GM23338 (cell line): ENCODE measurements at regions not wholly inside any gene's neighbourhood (a gene's known extent, or its start where the extent isn't known, plus 50 kb on each side); places are given as distances from the start of the nearest gene placed in this dataset.

Experiments used
- ATAC-seq: fragments of 200-7000 bp; cut with Tn5 transposase; 3 replicates; pipeline ENCODE4 v1.9.1; 2020
- DNase-seq: peaks from one replicate; pipeline ENCODE4 v3.0.0-alpha.2; 2015; ENCODE audit warnings: low spot score
- H2AFZ ChIP-seq: fragments of 200-600 bp; sonication (generic); 2 replicates; pipeline ENCODE4 v1.8.0; 2016; ENCODE audit warnings: antibody characterized with exemption, mild to moderate bottlenecking, moderate library complexity
- H3F3A ChIP-seq: fragments of 200-600 bp; sonication (generic); replicated peaks from 2 replicates; pipeline ENCODE4 v1.8.0; 2017; ENCODE audit warnings: antibody characterized with exemption, mixed run types, low read depth
- H3K27ac ChIP-seq: fragments of 200-600 bp; sonication (generic); 2 replicates; pipeline ENCODE4 v1.6.1; 2016; ENCODE audit warnings: low read depth
- H3K27me3 ChIP-seq: fragments of 200-600 bp; sonication (generic); 2 replicates; pipeline ENCODE4 v1.8.0; 2016; ENCODE audit warnings: mild to moderate bottlenecking, mixed run types, moderate library complexity; ENCODE audit not compliant: insufficient read depth
- H3K36me3 ChIP-seq: fragments of 200-600 bp; sonication (generic); 2 replicates; pipeline ENCODE4 v1.8.0; 2016; ENCODE audit warnings: mild to moderate bottlenecking; ENCODE audit not compliant: insufficient read depth
- H3K4me1 ChIP-seq: fragments of 200-600 bp; sonication (generic); 2 replicates; pipeline ENCODE4 v1.8.0; 2016; ENCODE audit warnings: mild to moderate bottlenecking, moderate library complexity; ENCODE audit not compliant: insufficient read depth
- H3K4me2 ChIP-seq: fragments of 200-600 bp; sonication (generic); 2 replicates; pipeline ENCODE4 v1.7.1; 2017; ENCODE audit warnings: mixed run types
- H3K4me3 ChIP-seq: fragments of 200-600 bp; sonication (generic); 2 replicates; pipeline ENCODE4 v1.6.1; 2016; ENCODE audit warnings: mixed run types
- H3K79me2 ChIP-seq: fragments of 200-600 bp; sonication (generic); replicated peaks from 2 replicates; pipeline ENCODE4 v1.8.0; 2017; ENCODE audit warnings: mild to moderate bottlenecking; ENCODE audit not compliant: insufficient read depth
- H3K9me2 ChIP-seq: fragments of 200-600 bp; sonication (generic); 2 replicates; pipeline ENCODE4 v1.8.0; 2017; ENCODE audit not compliant: insufficient read depth
- H4K20me1 ChIP-seq: fragments of 200-600 bp; sonication (generic); replicated peaks from 2 replicates; pipeline ENCODE4 v1.8.0; 2017; ENCODE audit warnings: mild to moderate bottlenecking; ENCODE audit not compliant: insufficient read depth
- H3K27ac Mint-ChIP-seq: 2 replicates; pipeline ENCODE4 v1.8.0; 2020; ENCODE audit warnings: inconsistent platforms, mild to moderate bottlenecking, moderate library complexity, mixed read lengths
- H3K27me3 Mint-ChIP-seq: 3 replicates; pipeline ENCODE4 v1.8.0; 2022; ENCODE audit warnings: low read depth, mild to moderate bottlenecking, moderate library complexity, mixed read lengths, inconsistent platforms; ENCODE audit not compliant: insufficient read depth, poor library complexity
- H3K36me3 Mint-ChIP-seq: 3 replicates; pipeline ENCODE4 v1.8.0; 2021; ENCODE audit warnings: low read depth, mild to moderate bottlenecking, inconsistent platforms, moderate library complexity, mixed read lengths
- H3K4me1 Mint-ChIP-seq: 3 replicates; pipeline ENCODE4 v1.8.0; 2020; ENCODE audit warnings: mild to moderate bottlenecking, inconsistent platforms, mixed read lengths
- H3K4me3 Mint-ChIP-seq: 3 replicates; pipeline ENCODE4 v1.8.0; 2021; ENCODE audit warnings: moderate library complexity, mild to moderate bottlenecking, inconsistent platforms, mixed read lengths
- H3K9me3 Mint-ChIP-seq: 3 replicates; pipeline ENCODE4 v1.8.0; 2020; ENCODE audit warnings: moderate library complexity, mild to moderate bottlenecking, inconsistent platforms, mixed read lengths
- CREB1 ChIP-seq: fragments of 250-450 bp; sonication (Bioruptor Pico); IDR thresholded peaks from 2 replicates; pipeline ENCODE4 v1.5.0; 2020; ENCODE audit warnings: low read depth, mild to moderate bottlenecking, moderate library complexity
- EZH2 ChIP-seq: fragments of 200-600 bp; sonication (generic); IDR thresholded peaks from one replicate; pipeline ENCODE4 v1.8.0; 2017; ENCODE audit warnings: antibody characterized with exemption, mild to moderate bottlenecking, low read depth; ENCODE audit not compliant: unreplicated experiment
- EZH2phosphoT487 ChIP-seq: fragments of 200-600 bp; sonication (generic); IDR thresholded peaks from one replicate; pipeline ENCODE4 v1.8.1; 2018; ENCODE audit warnings: antibody characterized with exemption; ENCODE audit not compliant: unreplicated experiment
- POLR2AphosphoS5 ChIP-seq: IDR thresholded peaks from 2 replicates; pipeline ENCODE4 v1.6.1; 2016; ENCODE audit warnings: antibody characterized with exemption, low read depth
- STAT1 ChIP-seq: IDR thresholded peaks from one replicate; pipeline ENCODE4 v1.6.1; 2016; ENCODE audit warnings: antibody characterized with exemption; ENCODE audit not compliant: unreplicated experiment
- ZNF331 ChIP-seq: fragments of 250-450 bp; sonication (Bioruptor Pico); IDR thresholded peaks from 2 replicates; pipeline ENCODE4 v1.5.0; 2020; ENCODE audit warnings: low read depth, mild to moderate bottlenecking, moderate library complexity
- TF ChIP-seq, protein P1 (sequence below): IDR thresholded peaks from 2 replicates; pipeline ENCODE4 v1.6.1; 2016; ENCODE audit warnings: antibody characterized with exemption
- TF ChIP-seq, protein P2 (sequence below): fragments of 250-450 bp; sonication (Bioruptor Pico); IDR thresholded peaks from 2 replicates; pipeline ENCODE4 v1.5.0; 2020; ENCODE audit warnings: mild to moderate bottlenecking, moderate library complexity

- TF ChIP-seq, protein P1, sequence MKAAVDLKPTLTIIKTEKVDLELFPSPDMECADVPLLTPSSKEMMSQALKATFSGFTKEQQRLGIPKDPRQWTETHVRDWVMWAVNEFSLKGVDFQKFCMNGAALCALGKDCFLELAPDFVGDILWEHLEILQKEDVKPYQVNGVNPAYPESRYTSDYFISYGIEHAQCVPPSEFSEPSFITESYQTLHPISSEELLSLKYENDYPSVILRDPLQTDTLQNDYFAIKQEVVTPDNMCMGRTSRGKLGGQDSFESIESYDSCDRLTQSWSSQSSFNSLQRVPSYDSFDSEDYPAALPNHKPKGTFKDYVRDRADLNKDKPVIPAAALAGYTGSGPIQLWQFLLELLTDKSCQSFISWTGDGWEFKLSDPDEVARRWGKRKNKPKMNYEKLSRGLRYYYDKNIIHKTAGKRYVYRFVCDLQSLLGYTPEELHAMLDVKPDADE, result no peak
- TF ChIP-seq POLR2AphosphoS5 (no peak), EZH2phosphoT487 (no peak)
- TF ChIP-seq, protein P2, sequence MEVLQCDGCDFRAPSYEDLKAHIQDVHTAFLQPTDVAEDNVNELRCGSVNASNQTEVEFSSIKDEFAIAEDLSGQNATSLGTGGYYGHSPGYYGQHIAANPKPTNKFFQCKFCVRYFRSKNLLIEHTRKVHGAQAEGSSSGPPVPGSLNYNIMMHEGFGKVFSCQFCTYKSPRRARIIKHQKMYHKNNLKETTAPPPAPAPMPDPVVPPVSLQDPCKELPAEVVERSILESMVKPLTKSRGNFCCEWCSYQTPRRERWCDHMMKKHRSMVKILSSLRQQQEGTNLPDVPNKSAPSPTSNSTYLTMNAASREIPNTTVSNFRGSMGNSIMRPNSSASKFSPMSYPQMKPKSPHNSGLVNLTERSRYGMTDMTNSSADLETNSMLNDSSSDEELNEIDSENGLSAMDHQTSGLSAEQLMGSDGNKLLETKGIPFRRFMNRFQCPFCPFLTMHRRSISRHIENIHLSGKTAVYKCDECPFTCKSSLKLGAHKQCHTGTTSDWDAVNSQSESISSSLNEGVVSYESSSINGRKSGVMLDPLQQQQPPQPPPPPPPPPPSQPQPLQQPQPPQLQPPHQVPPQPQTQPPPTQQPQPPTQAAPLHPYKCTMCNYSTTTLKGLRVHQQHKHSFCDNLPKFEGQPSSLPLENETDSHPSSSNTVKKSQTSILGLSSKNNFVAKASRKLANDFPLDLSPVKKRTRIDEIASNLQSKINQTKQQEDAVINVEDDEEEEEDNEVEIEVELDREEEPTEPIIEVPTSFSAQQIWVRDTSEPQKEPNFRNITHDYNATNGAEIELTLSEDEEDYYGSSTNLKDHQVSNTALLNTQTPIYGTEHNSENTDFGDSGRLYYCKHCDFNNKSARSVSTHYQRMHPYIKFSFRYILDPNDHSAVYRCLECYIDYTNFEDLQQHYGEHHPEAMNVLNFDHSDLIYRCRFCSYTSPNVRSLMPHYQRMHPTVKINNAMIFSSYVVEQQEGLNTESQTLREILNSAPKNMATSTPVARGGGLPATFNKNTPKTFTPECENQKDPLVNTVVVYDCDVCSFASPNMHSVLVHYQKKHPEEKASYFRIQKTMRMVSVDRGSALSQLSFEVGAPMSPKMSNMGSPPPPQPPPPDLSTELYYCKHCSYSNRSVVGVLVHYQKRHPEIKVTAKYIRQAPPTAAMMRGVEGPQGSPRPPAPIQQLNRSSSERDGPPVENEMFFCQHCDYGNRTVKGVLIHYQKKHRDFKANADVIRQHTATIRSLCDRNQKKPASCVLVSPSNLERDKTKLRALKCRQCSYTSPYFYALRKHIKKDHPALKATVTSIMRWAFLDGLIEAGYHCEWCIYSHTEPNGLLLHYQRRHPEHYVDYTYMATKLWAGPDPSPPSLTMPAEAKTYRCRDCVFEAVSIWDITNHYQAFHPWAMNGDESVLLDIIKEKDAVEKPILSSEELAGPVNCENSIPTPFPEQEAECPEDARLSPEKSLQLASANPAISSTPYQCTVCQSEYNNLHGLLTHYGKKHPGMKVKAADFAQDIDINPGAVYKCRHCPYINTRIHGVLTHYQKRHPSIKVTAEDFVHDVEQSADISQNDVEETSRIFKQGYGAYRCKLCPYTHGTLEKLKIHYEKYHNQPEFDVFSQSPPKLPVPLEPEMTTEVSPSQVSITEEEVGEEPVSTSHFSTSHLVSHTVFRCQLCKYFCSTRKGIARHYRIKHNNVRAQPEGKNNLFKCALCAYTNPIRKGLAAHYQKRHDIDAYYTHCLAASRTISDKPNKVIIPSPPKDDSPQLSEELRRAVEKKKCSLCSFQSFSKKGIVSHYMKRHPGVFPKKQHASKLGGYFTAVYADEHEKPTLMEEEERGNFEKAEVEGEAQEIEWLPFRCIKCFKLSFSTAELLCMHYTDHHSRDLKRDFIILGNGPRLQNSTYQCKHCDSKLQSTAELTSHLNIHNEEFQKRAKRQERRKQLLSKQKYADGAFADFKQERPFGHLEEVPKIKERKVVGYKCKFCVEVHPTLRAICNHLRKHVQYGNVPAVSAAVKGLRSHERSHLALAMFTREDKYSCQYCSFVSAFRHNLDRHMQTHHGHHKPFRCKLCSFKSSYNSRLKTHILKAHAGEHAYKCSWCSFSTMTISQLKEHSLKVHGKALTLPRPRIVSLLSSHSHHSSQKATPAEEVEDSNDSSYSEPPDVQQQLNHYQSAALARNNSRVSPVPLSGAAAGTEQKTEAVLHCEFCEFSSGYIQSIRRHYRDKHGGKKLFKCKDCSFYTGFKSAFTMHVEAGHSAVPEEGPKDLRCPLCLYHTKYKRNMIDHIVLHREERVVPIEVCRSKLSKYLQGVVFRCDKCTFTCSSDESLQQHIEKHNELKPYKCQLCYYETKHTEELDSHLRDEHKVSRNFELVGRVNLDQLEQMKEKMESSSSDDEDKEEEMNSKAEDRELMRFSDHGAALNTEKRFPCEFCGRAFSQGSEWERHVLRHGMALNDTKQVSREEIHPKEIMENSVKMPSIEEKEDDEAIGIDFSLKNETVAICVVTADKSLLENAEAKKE (CRISPR knock-in tag), result no peak
These were observed 253.4 kb downstream of the TMA16 start (continued) for GRCh38 chr4:163747886-163748285.

GRCh38 chr4:163748449-163748848, 254.0 kb downstream of the TMA16 start:
- no peaks in the 10 kb centered on the region for H3K79me2 ChIP-seq
- no peaks in the 10 kb centered on the region for H3K9me2 ChIP-seq
- no peak overlapping the region for H3K27ac ChIP-seq
- Mint-ChIP-seq H3K27ac (no peak overlapping the region), H3K27me3 (no peaks in the 10 kb centered on the region), H3K4me1 (no peaks in the 10 kb centered on the region), H3K9me3 (peaks cover 32% of the 10 kb centered on the region), H3K36me3 (peaks cover 9% of the 10 kb centered on the region; the same call in 1 of the 3 replicates), H3K4me3 (no peak overlapping the region)
- H3K36me3 ChIP-seq, result no peaks in the 10 kb centered on the region
- no peak overlapping the region for H3K4me2 ChIP-seq
- ATAC-seq, result no peak
- H3K27me3 ChIP-seq, result no peaks in the 10 kb centered on the region
- no peak overlapping the region for H3K4me3 ChIP-seq
- H2AFZ ChIP-seq, result no peak overlapping the region
- no peak for DNase-seq
- no peaks in the 10 kb centered on the region for H4K20me1 ChIP-seq
- no peaks in the 10 kb centered on the region for H3K4me1 ChIP-seq
- H3F3A ChIP-seq, result no peaks in the 10 kb centered on the region
- TF ChIP-seq, protein P2 (CRISPR knock-in tag), result no peak
- TF ChIP-seq CREB1 (no peak), STAT1 (no peak), EZH2 (no peak), ZNF331 (no peak)
